Endothelial cell of umbilical vein (primary cell): ENCODE measurements at regions not wholly inside any gene's neighbourhood (a gene's known extent, or its start where the extent isn't known, plus 50 kb on each side); places are given as distances from the start of the nearest gene placed in this dataset.

Experiments
- BruUV-seq: library from RNA; stranded (reverse); fragments of 400-500 nt; replicated peaks from 2 replicates; lab custom pipeline; 2021; lab: Mats Ljungman, UMichigan
- CTCF ChIA-PET: fragments of 300-600, 350-600 bp; sonication (Branson Sonifier 250); formaldehyde crosslinking; loops from one replicate; lab custom pipeline; 2021; ENCODE audit warnings: antibody characterized with exemption, inconsistent platforms; lab: Charles Lee
- POLR2A ChIA-PET: fragments of 300-600, 350-600 bp; sonication (Branson Sonifier 250); formaldehyde crosslinking; loops from one replicate; lab custom pipeline; 2021; ENCODE audit warnings: antibody characterized with exemption, inconsistent platforms; lab: Charles Lee
- DNase-seq: peaks from one replicate; pipeline ENCODE4 v3.0.0-alpha.2; 2011; ENCODE audit warnings: low read depth, low spot score
- FAIRE-seq: peaks from 2 replicates; lab custom pipeline; 2011; peaks lifted over from hg19 to GRCh38; lab: Jason Lieb, UNC
- H2AFZ ChIP-seq: 2 replicates; pipeline ENCODE4 v1.6.0; 2012; ENCODE audit warnings: low read depth, low read length, control low read depth, inconsistent platforms
- H3K27ac ChIP-seq: 2 replicates; pipeline ENCODE4 v1.5.1; 2011; ENCODE audit warnings: low read depth, mild to moderate bottlenecking, control low read depth, low read length, moderate library complexity; ENCODE audit not compliant: insufficient read depth
- H3K27me3 ChIP-seq, 2 experiments: 2 replicates each; pipeline versions ENCODE4 v1.6.0 to v1.6.1; 2011; ENCODE audit warnings: low read length in 2 of 2, mixed read lengths in 1 of 2; ENCODE audit not compliant: control insufficient read depth in 2 of 2, insufficient read depth in 2 of 2
- H3K36me3 ChIP-seq, 2 experiments: 2 replicates in 1 of 2; 3 replicates in 1 of 2; pipeline ENCODE4 v1.5.1; 2011; ENCODE audit warnings: low read length in 2 of 2, mild to moderate bottlenecking in 1 of 2, moderate library complexity in 1 of 2; ENCODE audit not compliant: control insufficient read depth in 2 of 2, insufficient read depth in 2 of 2; ENCODE audit errors: extremely low read depth in 1 of 2
- H3K4me1 ChIP-seq: 3 replicates; pipeline ENCODE4 v1.5.1; 2011; ENCODE audit warnings: mild to moderate bottlenecking, low read length; ENCODE audit not compliant: control insufficient read depth, insufficient read depth; ENCODE audit errors: extremely low read depth
- H3K4me2 ChIP-seq: 2 replicates; pipeline ENCODE4 v1.6.1; 2011; ENCODE audit warnings: low read length, control low read depth, mixed read lengths; ENCODE audit not compliant: insufficient read depth
- H3K4me3 ChIP-seq, 3 experiments: fragments of 200-600 bp in 1 of 3; sonication (generic), shearing (Covaris generic) in 1 of 3; replicated peaks in 1 of 3; 2 replicates each; pipeline ENCODE4 v1.5.1; 2011 to 2016; ENCODE audit warnings: control low read depth in 3 of 3, low read length in 3 of 3, mild to moderate bottlenecking in 2 of 3, inconsistent platforms in 1 of 3, low read depth in 1 of 3, moderate library complexity in 1 of 3; ENCODE audit not compliant: insufficient read depth in 1 of 3
- H3K79me2 ChIP-seq: 2 replicates; pipeline ENCODE4 v1.6.0; 2012; ENCODE audit warnings: low read length, inconsistent platforms; ENCODE audit not compliant: control insufficient read depth, insufficient read depth
- H3K9ac ChIP-seq: replicated peaks from 2 replicates; pipeline ENCODE3; 2011; ENCODE audit warnings: low read length, control low read depth; ENCODE audit not compliant: insufficient read depth; ENCODE audit errors: extremely low read depth
- H3K9me1 ChIP-seq: replicated peaks from 3 replicates; pipeline ENCODE4 v1.6.0; 2011; ENCODE audit warnings: mild to moderate bottlenecking, low read length; ENCODE audit not compliant: control insufficient read depth, insufficient read depth; ENCODE audit errors: extremely low read depth
- H3K9me3 ChIP-seq: replicated peaks from 2 replicates; pipeline ENCODE4 v1.5.1; 2012; ENCODE audit warnings: low read length, inconsistent platforms; ENCODE audit not compliant: control insufficient read depth, insufficient read depth
- H4K20me1 ChIP-seq: replicated peaks from 2 replicates; pipeline ENCODE3; 2011; ENCODE audit warnings: mild to moderate bottlenecking, low read length; ENCODE audit not compliant: control insufficient read depth, insufficient read depth; ENCODE audit errors: extremely low read depth
- CTCF ChIP-seq, 2 donors: IDR thresholded peaks; 1 replicate in 1 of 2; 2 replicates in 1 of 2; pipeline ENCODE4 v1.5.1; 2011; ENCODE audit warnings: low read length in 2 of 2, mild to moderate bottlenecking in 2 of 2, moderate library complexity in 2 of 2, control low read depth in 1 of 2, inconsistent platforms in 1 of 2, low read depth in 1 of 2; ENCODE audit not compliant: insufficient read depth in 1 of 2; ENCODE audit errors: extremely low read depth in 1 of 2
- EZH2 ChIP-seq: IDR thresholded peaks from 2 replicates; pipeline ENCODE4 v1.6.1; 2012; ENCODE audit warnings: borderline replicate concordance, low read depth, mild to moderate bottlenecking, moderate library complexity, low read length, inconsistent platforms; ENCODE audit not compliant: severe bottlenecking
- FOS ChIP-seq: IDR thresholded peaks from 2 replicates; pipeline ENCODE4 v1.6.1; 2011; ENCODE audit warnings: mild to moderate bottlenecking, low read length, moderate library complexity, borderline replicate concordance; ENCODE audit not compliant: insufficient read depth
- GATA2 ChIP-seq: IDR thresholded peaks from 2 replicates; pipeline ENCODE4 v1.7.0; 2011; ENCODE audit warnings: low read depth, mild to moderate bottlenecking, moderate library complexity, mixed read lengths, low read length; ENCODE audit not compliant: insufficient read length, insufficient read depth
- JUN ChIP-seq: IDR thresholded peaks from 2 replicates; pipeline ENCODE4 v1.6.1; 2011; ENCODE audit warnings: borderline replicate concordance, low read depth; ENCODE audit not compliant: insufficient read length, insufficient read depth
- MAX ChIP-seq: IDR thresholded peaks from 2 replicates; pipeline ENCODE4 v1.6.1; 2011; ENCODE audit not compliant: insufficient read depth, insufficient read length
- MYC ChIP-seq: IDR thresholded peaks from one replicate; pipeline ENCODE4 v1.6.1; 2011; ENCODE audit warnings: mild to moderate bottlenecking, low read depth, low read length
- POLR2A ChIP-seq: IDR thresholded peaks from 2 replicates; pipeline ENCODE4 v1.6.1; 2012; ENCODE audit warnings: low read depth, mild to moderate bottlenecking, control low read depth, low read length
- POLR2AphosphoS5 ChIP-seq: IDR thresholded peaks from 2 replicates; pipeline ENCODE4 v1.6.1; 2012; ENCODE audit warnings: low read depth, mild to moderate bottlenecking, control low read depth, low read length, moderate library complexity; ENCODE audit not compliant: insufficient read depth
- dilution Hi-C: fragments of 300-500 bp; cut with MboI; formaldehyde crosslinking; loops from one replicate; pipeline ENCODE4 v1.15.0; 2019; ENCODE audit warnings: low sequenced_read_pairs; ENCODE audit not compliant: extremely low pct_ligation_motif_present
- intact Hi-C: fragments of 100-400 bp; cut with micrococcal nuclease; formaldehyde crosslinking; loops from one replicate; pipeline ENCODE4 v1.10.0; 2022

- Histone ChIP-seq H3K9me3 (no peaks in the 10 kb centered on the region), H3K27ac (no peak overlapping the region), H3K9me1 (no peaks in the 10 kb centered on the region), H3K4me3 (no peak overlapping the region), H3K27me3 (no peaks in the 10 kb centered on the region), H2AFZ (no peak overlapping the region), H3K4me2 (no peak overlapping the region), H3K36me3 (no peaks in the 10 kb centered on the region), H4K20me1 (no peaks in the 10 kb centered on the region), H3K4me1 (no peaks in the 10 kb centered on the region), H3K9ac (no peak overlapping the region), H3K79me2 (no peaks in the 10 kb centered on the region)
- intact Hi-C loops (no loop called here), dilution Hi-C loops (no loop called here)
- CTCF ChIA-PET = no interaction called here
- FAIRE-seq (no peak), DNase-seq (no peak)
- POLR2A ChIA-PET = no interaction called here
- BruUV-seq = no TSS peak
- TF ChIP-seq GATA2 = no peak
- no peak for TF ChIP-seq MYC
- TF ChIP-seq POLR2A = no peak
- no peak for TF ChIP-seq MAX
- TF ChIP-seq CTCF (IDR thresholded peaks at IDR 0.05; ENCODE audit: extremely low read depth in 1 of 2, insufficient read depth in 1 of 2, low read depth in 1 of 2, low read length in 2 of 2) = no peak
- no peak for TF ChIP-seq JUN
- TF ChIP-seq POLR2AphosphoS5 = no peak
- TF ChIP-seq EZH2 = no peak
- TF ChIP-seq FOS = no peak
These were observed 109.0 kb downstream of the CXXC4 start for GRCh38 chr4:104385713-104386112.
